Lower leg skin (tissue), 3 donors: ENCODE measurements at regions not wholly inside any gene's neighbourhood (a gene's known extent, or its start where the extent isn't known, plus 50 kb on each side); places are given as distances from the start of the nearest gene placed in this dataset.

Experiments
- CTCF ChIP-seq, 3 donors: fragments of 450-650 bp; IDR thresholded peaks; one replicate each; pipeline ENCODE4 v1.5.1; 2016; ENCODE audit warnings: antibody characterized with exemption in 3 of 3, mild to moderate bottlenecking in 3 of 3, moderate library complexity in 2 of 3
- POLR2A ChIP-seq, 2 donors: fragments of 450-650 bp; IDR thresholded peaks; one replicate each; pipeline ENCODE4 v1.6.1; 2016 to 2017; ENCODE audit warnings: antibody characterized with exemption in 2 of 2, mild to moderate bottlenecking in 1 of 2, moderate library complexity in 1 of 2

- TF ChIP-seq CTCF (IDR thresholded peaks at IDR 0.05) (no peak), POLR2A (IDR thresholded peaks at IDR 0.05) (no peak)
Measured at GRCh38 chr6:11878735-11879134, 100.1 kb upstream of the ADTRP start.
